IMR-90 (cell line): ENCODE measurements at regions not wholly inside any gene's neighbourhood (a gene's known extent, or its start where the extent isn't known, plus 50 kb on each side); places are given as distances from the start of the nearest gene placed in this dataset.

Experiments
- ATAC-seq: fragments of 200-7000 bp; cut with Tn5 transposase; 2 replicates; pipeline ENCODE4 v1.9.1; 2020; ENCODE audit warnings: low read depth, mild to moderate bottlenecking, moderate library complexity
- BruUV-seq: library from RNA; stranded (reverse); fragments of 400-500 nt; replicated peaks from 2 replicates; lab custom pipeline; 2021; lab: Mats Ljungman, UMichigan
- CTCF ChIA-PET: fragments of 300-600 bp; formaldehyde crosslinking; extraction: SDS; loops from one replicate; lab custom pipeline; 2021; ENCODE audit warnings: antibody characterized with exemption; lab: Yijun Ruan, JAX
- POLR2A ChIA-PET: fragments of 300-600 bp; sonication (Branson Sonifier 250); formaldehyde crosslinking; loops from one replicate; lab custom pipeline; 2022; ENCODE audit warnings: antibody characterized with exemption; ENCODE audit not compliant: unreplicated experiment; lab: Charles Lee
- DNase-seq: peaks from one replicate; pipeline ENCODE4 v3.0.0; 2013
- H2AFZ ChIP-seq: replicated peaks from 2 replicates; pipeline ENCODE3; 2013; ENCODE audit warnings: low read length, mild to moderate bottlenecking; ENCODE audit not compliant: poor library complexity
- H2AK5ac ChIP-seq: 2 replicates; pipeline ENCODE4 v1.6.1; 2013; ENCODE audit warnings: low read depth, low read length, inconsistent platforms
- H2AK9ac ChIP-seq: replicated peaks from 2 replicates; pipeline ENCODE3; 2013; ENCODE audit warnings: mild to moderate bottlenecking, low read depth, low read length, moderate library complexity; ENCODE audit not compliant: poor library complexity
- H2BK120ac ChIP-seq: 2 replicates; pipeline ENCODE4 v1.6.1; 2013; ENCODE audit warnings: low read depth, low read length, inconsistent platforms
- H2BK15ac ChIP-seq: 3 replicates; pipeline ENCODE4 v1.6.1; 2013; ENCODE audit warnings: low read depth, low read length, inconsistent platforms
- H2BK20ac ChIP-seq: 2 replicates; pipeline ENCODE4 v1.6.1; 2013; ENCODE audit warnings: low read depth, mild to moderate bottlenecking, inconsistent platforms, low read length, moderate library complexity
- H2BK5ac ChIP-seq: 2 replicates; pipeline ENCODE4 v1.6.1; 2013; ENCODE audit warnings: mild to moderate bottlenecking, low read depth, low read length, inconsistent platforms; ENCODE audit not compliant: poor library complexity, severe bottlenecking
- H3K14ac ChIP-seq: replicated peaks from 2 replicates; pipeline ENCODE4 v1.6.1; 2013; ENCODE audit warnings: low read depth, low read length, inconsistent platforms
- H3K18ac ChIP-seq: 2 replicates; pipeline ENCODE4 v1.6.1; 2013; ENCODE audit warnings: low read depth, low read length, control low read depth
- H3K23ac ChIP-seq: 2 replicates; pipeline ENCODE4 v1.6.1; 2013; ENCODE audit warnings: low read depth, low read length, inconsistent platforms
- H3K27ac ChIP-seq: 2 replicates; pipeline ENCODE4 v1.5.1; 2013; ENCODE audit warnings: mild to moderate bottlenecking, control low read depth, low read length; ENCODE audit not compliant: insufficient read depth
- H3K27me3 ChIP-seq: 2 replicates; pipeline ENCODE4 v1.6.1; 2013; ENCODE audit warnings: low read length; ENCODE audit not compliant: control insufficient read depth, insufficient read depth
- H3K36me3 ChIP-seq: 2 replicates; pipeline ENCODE4 v1.6.1; 2013; ENCODE audit warnings: low read length, mixed read lengths; ENCODE audit not compliant: control insufficient read depth, insufficient read depth
- H3K4ac ChIP-seq: 2 replicates; pipeline ENCODE4 v1.6.1; 2013; ENCODE audit warnings: low read depth, low read length, inconsistent platforms
- H3K4me1 ChIP-seq: 2 replicates; pipeline ENCODE4 v1.6.1; 2013; ENCODE audit warnings: low read length, mixed read lengths; ENCODE audit not compliant: control insufficient read depth, insufficient read depth
- H3K4me2 ChIP-seq: 2 replicates; pipeline ENCODE4 v1.6.1; 2013; ENCODE audit warnings: low read depth, mild to moderate bottlenecking, control low read depth, low read length, moderate library complexity
- H3K4me3 ChIP-seq: 2 replicates; pipeline ENCODE4 v1.5.1; 2013; ENCODE audit warnings: low read depth, mild to moderate bottlenecking, control low read depth, low read length, moderate library complexity; ENCODE audit not compliant: insufficient read depth
- H3K56ac ChIP-seq: 2 replicates; pipeline ENCODE4 v1.6.1; 2013; ENCODE audit warnings: low read length, inconsistent platforms; ENCODE audit not compliant: insufficient read depth; ENCODE audit errors: extremely low read depth
- H3K79me1 ChIP-seq, 2 experiments: 2 replicates each; pipeline ENCODE4 v1.6.1; 2013; ENCODE audit warnings: low read length in 2 of 2, inconsistent platforms in 1 of 2, low read depth in 1 of 2
- H3K9ac ChIP-seq: 2 replicates; pipeline ENCODE4 v1.6.1; 2013; ENCODE audit warnings: low read depth, low read length, control low read depth
- H3K9me1 ChIP-seq: 2 replicates; pipeline ENCODE4 v1.6.1; 2013; ENCODE audit warnings: low read length, inconsistent platforms; ENCODE audit not compliant: insufficient read depth
- H3K9me3 ChIP-seq: 2 replicates; pipeline ENCODE4 v1.6.1; 2013; ENCODE audit warnings: low read length; ENCODE audit not compliant: control insufficient read depth, insufficient read depth
- H4K20me1 ChIP-seq: 2 replicates; pipeline ENCODE4 v1.6.1; 2013; ENCODE audit warnings: low read length, inconsistent platforms; ENCODE audit not compliant: insufficient read depth
- H4K5ac ChIP-seq: 2 replicates; pipeline ENCODE4 v1.6.1; 2013; ENCODE audit warnings: mild to moderate bottlenecking, low read depth, low read length, control low read depth
- H4K8ac ChIP-seq, 2 experiments: 2 replicates each; pipeline ENCODE4 v1.6.1; 2013; ENCODE audit warnings: low read depth in 2 of 2, low read length in 2 of 2, control low read depth in 1 of 2, inconsistent platforms in 1 of 2
- H4K91ac ChIP-seq: 2 replicates; pipeline ENCODE4 v1.6.1; 2013; ENCODE audit warnings: low read depth, low read length, inconsistent platforms; ENCODE audit not compliant: insufficient read depth
- BHLHE40 ChIP-seq: fragments of 150-350 bp; IDR thresholded peaks from 2 replicates; pipeline ENCODE4 v1.6.1; 2016; ENCODE audit warnings: mild to moderate bottlenecking, low read depth, low read length
- CEBPB ChIP-seq: IDR thresholded peaks from 2 replicates; pipeline ENCODE4 v1.6.1; 2012; ENCODE audit warnings: low read depth, low read length, improper control_type of control experiment
- CHD1 ChIP-seq: IDR thresholded peaks from 2 replicates; pipeline ENCODE4 v1.6.1; 2012; ENCODE audit warnings: low read depth, low read length, improper control_type of control experiment
- CTCF ChIP-seq: conservative IDR thresholded peaks from 2 replicates; pipeline ENCODE4 v1.5.1; 2012; ENCODE audit warnings: mild to moderate bottlenecking, low read depth, low read length, improper control_type of control experiment
- FOS ChIP-seq: fragments of 150-350 bp; IDR thresholded peaks from 2 replicates; pipeline ENCODE4 v1.6.1; 2016; ENCODE audit warnings: low read depth, low read length
- MAZ ChIP-seq: IDR thresholded peaks from 2 replicates; pipeline ENCODE4 v1.6.1; 2012; ENCODE audit warnings: low read depth, mild to moderate bottlenecking, low read length, improper control_type of control experiment, moderate library complexity, borderline replicate concordance
- MXI1 ChIP-seq: IDR thresholded peaks from 2 replicates; pipeline ENCODE4 v1.6.1; 2012; ENCODE audit warnings: low read depth, mild to moderate bottlenecking, low read length, moderate library complexity, borderline replicate concordance
- POLR2A ChIP-seq: IDR thresholded peaks from 2 replicates; pipeline ENCODE4 v1.6.1; 2012; ENCODE audit warnings: mild to moderate bottlenecking, low read depth, low read length
- RAD21 ChIP-seq: IDR thresholded peaks from 2 replicates; pipeline ENCODE4 v1.6.1; 2012; ENCODE audit warnings: low read length, improper control_type of control experiment
- RCOR1 ChIP-seq: IDR thresholded peaks from 2 replicates; pipeline ENCODE4 v1.6.1; 2012; ENCODE audit warnings: mild to moderate bottlenecking, low read length, improper control_type of control experiment; ENCODE audit not compliant: insufficient replicate concordance
- RFX5 ChIP-seq: IDR thresholded peaks from 2 replicates; pipeline ENCODE4 v1.8.0; 2012; ENCODE audit warnings: low read depth, mild to moderate bottlenecking, low read length, moderate library complexity
- SMC3 ChIP-seq: fragments of 150-350 bp; IDR thresholded peaks from 2 replicates; pipeline ENCODE4 v1.6.1; 2016; ENCODE audit warnings: low read depth, mild to moderate bottlenecking, antibody characterized with exemption, low read length, moderate library complexity
- USF2 ChIP-seq: fragments of 150-350 bp; IDR thresholded peaks from 2 replicates; pipeline ENCODE4 v1.6.1; 2017; ENCODE audit warnings: mild to moderate bottlenecking, antibody characterized with exemption, low read length, low read depth
- WGBS, 2 experiments: methylation state at CpG; one replicate each; pipeline versions ENCODE4 v1.1.5 to v1.1.7; 2013; ENCODE audit warnings: missing lambda C conversion rate in 2 of 2; ENCODE audit not compliant: insufficient read length in 1 of 2; ENCODE audit errors: extremely low coverage in 2 of 2; 5-methylcytosine and 5-hydroxymethylcytosine counted together
- dilution Hi-C: fragments of 300-500 bp; cut with HindIII; formaldehyde crosslinking; loops from one replicate; pipeline ENCODE4 v1.14.3; 2018; ENCODE audit warnings: low sequenced_read_pairs; ENCODE audit not compliant: unreplicated experiment
- in situ Hi-C: fragments of 300-500 bp; cut with MboI; formaldehyde crosslinking; loops from 3 replicates; pipeline ENCODE4 v1.14.3; 2019; ENCODE audit warnings: low sequenced_read_pairs, inconsistent platforms, mixed read lengths
- intact Hi-C: fragments of 100-400 bp; cut with micrococcal nuclease; formaldehyde crosslinking; loops from 2 replicates; pipeline ENCODE4 v1.10.0; 2022

GRCh38 chr7:131249003-131249402 is 78.7 kb upstream of the MKLN1 start (continued):
- 0 out of 2 replicates have a peak, but pooled peaks have one; percentile 32 for TF ChIP-seq BHLHE40

GRCh38 chr7:131249483-131249882 is 78.2 kb upstream of the MKLN1 start:
- intact Hi-C loops = loop anchor here (5.0 kb wide), 1 partner anchor 142 kb away; no protein-coding TSS in a partner anchor
- no peak overlapping the region for H3K9ac ChIP-seq
- ATAC-seq = no peak
- TF ChIP-seq FOS (no peak), CEBPB (no peak), BHLHE40 (no peak), MAZ (no peak), RAD21 (no peak), USF2 (no peak), MXI1 (no peak), POLR2A (no peak), RFX5 (no peak), CTCF (no peak), RCOR1 (no peak), SMC3 (no peak), CHD1 (no peak)

More at GRCh38 chr7:131249483-131249882, 78.2 kb upstream of the MKLN1 start:
- Histone ChIP-seq H2BK20ac (peak overlapping the region; percentile 18; the same call in 1 of the 2 replicates), H3K18ac (peak overlapping the region; percentile 16), H4K20me1 (0 out of 2 replicates have a peak, but pooled peaks cover 4% of the 10 kb centered on the region), H3K27ac (peak overlapping the region; percentile 15; the same call in 1 of the 2 replicates), H3K23ac (no peak overlapping the region), H4K5ac (no peak overlapping the region), H2BK5ac (peak overlapping the region; percentile 18), H3K27me3 (no peaks in the 10 kb centered on the region), H3K4me1 (peaks cover 15% of the 10 kb centered on the region), H2BK15ac (peak overlapping the region; percentile 5; the same call in 1 of the 3 replicates), H3K79me1 (no peaks in the 10 kb centered on the region), H4K91ac (peak overlapping the region; percentile 3; the same call in 1 of the 2 replicates), H3K36me3 (no peaks in the 10 kb centered on the region), H3K14ac (peak overlapping the region; percentile 44), H2AFZ (no peak overlapping the region), H3K56ac (no peak overlapping the region), H2AK5ac (peak overlapping the region; percentile 82; the same call in 1 of the 2 replicates), H3K4ac (peak overlapping the region; percentile 60; the same call in 1 of the 2 replicates), H3K9me3 (no peaks in the 10 kb centered on the region), H3K9me1 (peaks cover 15% of the 10 kb centered on the region), H2AK9ac (no peak overlapping the region), H4K8ac (no peak overlapping the region; a peak in 1 of 4 replicates), H2BK120ac (peak overlapping the region; percentile 38; the same call in 1 of the 2 replicates), H3K4me3 (no peak overlapping the region), H3K4me2 (no peak overlapping the region; the same call in 1 of the 2 replicates)
- ChIA-PET POLR2A (interaction anchor here (0.9 kb wide), 1 partner anchor 139 kb away, joined by 3 read pairs; no protein-coding TSS in a partner anchor), CTCF (interaction anchor here (0.6 kb wide), 1 partner anchor 150 kb away, joined by 4 read pairs; no protein-coding TSS in a partner anchor)
- no peak for DNase-seq
- WGBS, 2 experiments = 73% methylated on average over 2 of the region's 3 CpGs; no CpG with 5 or more reads in 1 of the 2 experiments
- in situ Hi-C loops (no loop called here), dilution Hi-C loops (no loop called here)
- no TSS peak for BruUV-seq
